DMS53 treated with DMSO at 0.1 percent for 48 hours (cell line): ENCODE measurements at regions not wholly inside any gene's neighbourhood (a gene's known extent, or its start where the extent isn't known, plus 50 kb on each side); places are given as distances from the start of the nearest gene placed in this dataset.

ENCODE experiments used
- DNase-seq: peaks from one replicate; lab custom pipeline; 2025; ENCODE audit not compliant: unreplicated experiment; lab: John Stamatoyannopoulos, UW

DNA sequence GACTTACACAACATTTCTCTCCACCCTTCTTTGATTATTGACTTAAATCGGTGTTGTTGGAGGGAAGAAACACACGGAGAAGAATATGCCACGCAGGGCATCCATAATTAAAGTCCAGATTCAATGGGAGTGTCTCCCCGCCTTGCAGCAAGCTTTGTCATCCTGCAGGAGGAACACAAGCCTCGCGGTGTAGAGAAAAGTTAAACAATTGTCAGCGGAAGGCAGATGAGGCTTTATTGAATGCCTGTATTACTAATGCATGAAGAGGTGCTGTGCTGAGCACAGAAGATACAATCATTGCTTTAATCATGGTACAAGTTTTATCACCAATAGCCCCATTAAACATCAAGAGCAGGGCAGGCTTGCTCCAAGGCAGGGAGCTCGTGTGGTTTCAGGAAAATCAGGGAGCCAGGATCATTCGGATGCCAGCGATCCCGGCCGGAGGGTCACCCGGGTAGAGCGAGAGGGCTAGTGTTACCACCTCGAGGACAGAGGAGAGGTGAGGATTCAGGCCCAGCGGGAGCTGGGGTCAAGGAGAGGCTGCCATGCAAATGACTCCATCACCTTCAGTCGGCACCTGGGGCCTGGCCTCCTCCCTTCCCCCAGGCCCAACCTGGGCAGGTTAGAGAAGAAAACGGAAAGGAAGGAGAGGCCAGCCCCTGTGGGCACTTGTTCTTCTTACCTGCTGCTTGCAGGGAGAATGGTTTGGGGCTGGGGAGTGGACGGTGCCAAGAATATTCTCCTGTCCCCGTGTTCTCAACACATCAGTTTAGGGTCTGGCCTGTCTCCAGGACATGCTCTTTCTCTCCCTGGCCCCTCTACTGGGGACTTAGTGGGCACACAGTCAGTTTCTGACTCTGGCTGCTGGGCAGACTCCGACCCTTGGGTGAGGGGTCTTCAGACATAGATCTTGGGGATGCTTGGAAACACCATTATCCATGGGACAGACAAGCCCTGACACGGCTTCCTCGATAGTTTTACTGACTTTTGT, 289.5 kb downstream of the IRX2 start:
- no peak for DNase-seq

DNA sequence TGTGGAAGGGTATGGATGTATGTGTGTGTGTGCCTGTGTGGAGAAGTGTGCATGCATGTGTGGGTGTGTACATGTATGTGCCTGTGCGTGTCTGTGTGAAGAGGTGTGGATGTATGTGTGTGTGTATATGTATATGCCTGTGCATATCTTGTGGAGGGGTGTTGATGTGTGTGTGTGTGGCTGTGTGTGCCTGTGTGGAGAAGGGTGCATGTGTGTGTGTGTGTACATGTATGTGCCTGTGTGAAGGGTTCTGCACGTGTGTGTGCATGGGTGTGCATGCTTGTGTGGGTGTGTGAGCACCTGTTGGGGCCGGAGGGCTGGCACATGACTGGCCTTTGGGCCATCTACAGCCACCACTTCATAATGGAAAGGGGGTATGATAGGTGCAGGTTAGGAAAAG, 291.4 kb downstream of the IRX2 start:
- DNase-seq = no peak

DNA sequence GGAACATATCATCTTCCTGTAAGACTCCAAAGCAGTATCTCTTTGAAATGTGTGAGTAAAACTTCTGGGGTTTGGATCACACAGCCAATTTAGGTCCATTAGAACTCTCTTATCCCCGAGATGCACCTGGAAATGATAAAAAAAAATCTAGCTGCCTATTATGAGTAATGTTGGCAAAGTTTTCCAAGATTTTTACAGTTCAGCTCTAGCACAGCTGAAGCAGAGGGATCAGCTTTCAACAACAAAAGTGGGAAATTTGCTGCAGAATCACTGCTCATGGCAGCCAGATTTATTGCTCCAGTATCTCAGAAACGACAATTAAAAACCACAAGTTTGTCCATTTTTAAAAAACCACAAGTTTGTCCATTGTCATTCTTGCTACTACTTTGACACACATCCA, 292.2 kb downstream of the IRX2 start:
- DNase-seq = no peak

DNA sequence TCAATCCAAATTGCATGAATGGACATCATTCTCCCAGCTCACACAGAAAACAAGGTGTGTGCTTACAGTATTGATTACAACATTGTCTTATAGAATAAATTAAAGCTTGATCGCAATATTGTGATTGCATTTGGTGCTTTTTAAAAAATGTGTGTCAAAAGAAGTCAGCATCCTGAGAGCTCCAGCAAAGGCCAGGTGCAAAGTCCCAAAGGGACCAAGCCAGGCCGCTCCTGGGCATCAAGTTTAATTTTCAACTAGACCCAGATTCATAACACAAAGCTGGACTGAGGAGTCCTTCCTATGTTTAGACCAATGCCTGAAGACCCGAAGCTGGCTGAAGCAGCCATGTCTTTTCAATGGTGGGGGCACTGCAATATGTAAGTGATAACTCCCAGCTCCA, 295.6 kb downstream of the IRX2 start:
- DNase-seq = no peak

DNA sequence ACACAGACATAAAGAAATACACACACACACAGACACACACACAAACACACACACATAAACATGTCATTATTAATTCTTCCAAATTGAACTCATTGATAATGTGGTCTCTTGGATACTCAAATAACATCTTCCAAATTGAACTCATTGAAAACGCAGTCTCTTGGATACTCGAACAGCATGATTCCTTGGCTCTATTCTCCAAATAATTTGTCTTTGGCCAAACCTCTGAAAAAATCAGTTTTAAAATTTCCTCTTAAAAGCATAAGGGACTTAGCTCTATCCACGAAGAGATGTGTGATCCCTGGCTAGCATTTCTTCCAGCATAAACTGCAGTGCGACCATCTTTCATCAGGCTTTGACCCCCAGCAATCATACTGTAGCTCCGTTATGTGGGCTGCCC, 296.6 kb downstream of the IRX2 start:
- DNase-seq = no peak

DNA sequence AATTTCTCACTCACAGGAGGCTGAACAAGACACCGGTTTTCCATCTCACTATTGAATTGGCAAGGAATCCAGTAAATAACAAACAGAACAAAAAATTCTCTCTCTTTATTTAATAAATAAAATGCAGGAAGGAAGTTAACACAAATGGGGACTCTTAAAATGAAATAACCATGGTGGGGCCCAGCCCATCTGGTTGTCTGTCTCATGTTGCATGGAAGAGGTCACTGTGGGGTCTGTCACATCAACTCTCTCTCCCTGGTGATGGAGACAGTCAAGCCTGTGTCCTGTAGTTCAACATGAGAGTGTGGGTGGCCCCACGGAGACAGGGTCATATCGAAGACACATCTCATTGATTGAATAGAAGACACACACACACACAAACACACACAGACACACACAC, 297.7 kb downstream of the IRX2 start:
- DNase-seq = no peak

DNA sequence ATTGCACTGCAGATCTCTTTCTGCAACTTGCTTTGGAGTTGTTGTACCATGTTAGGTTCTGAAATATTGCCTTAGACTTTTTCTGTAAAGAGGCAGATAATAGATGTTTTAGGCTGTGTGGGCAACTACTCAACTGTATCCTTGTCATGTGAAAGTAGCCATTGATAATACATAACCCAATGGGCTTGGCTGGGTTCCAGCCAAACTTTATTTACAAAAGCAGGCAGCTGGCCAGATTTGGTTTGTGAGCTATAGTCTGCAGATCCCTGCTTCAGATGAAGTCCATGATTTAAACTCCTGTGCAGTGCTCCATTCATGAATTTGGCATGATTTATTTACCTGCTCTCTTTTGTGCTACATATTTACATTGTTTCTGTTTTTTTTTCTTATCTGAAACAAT, 300.4 kb downstream of the IRX2 start:
- DNase-seq = no peak

DNA sequence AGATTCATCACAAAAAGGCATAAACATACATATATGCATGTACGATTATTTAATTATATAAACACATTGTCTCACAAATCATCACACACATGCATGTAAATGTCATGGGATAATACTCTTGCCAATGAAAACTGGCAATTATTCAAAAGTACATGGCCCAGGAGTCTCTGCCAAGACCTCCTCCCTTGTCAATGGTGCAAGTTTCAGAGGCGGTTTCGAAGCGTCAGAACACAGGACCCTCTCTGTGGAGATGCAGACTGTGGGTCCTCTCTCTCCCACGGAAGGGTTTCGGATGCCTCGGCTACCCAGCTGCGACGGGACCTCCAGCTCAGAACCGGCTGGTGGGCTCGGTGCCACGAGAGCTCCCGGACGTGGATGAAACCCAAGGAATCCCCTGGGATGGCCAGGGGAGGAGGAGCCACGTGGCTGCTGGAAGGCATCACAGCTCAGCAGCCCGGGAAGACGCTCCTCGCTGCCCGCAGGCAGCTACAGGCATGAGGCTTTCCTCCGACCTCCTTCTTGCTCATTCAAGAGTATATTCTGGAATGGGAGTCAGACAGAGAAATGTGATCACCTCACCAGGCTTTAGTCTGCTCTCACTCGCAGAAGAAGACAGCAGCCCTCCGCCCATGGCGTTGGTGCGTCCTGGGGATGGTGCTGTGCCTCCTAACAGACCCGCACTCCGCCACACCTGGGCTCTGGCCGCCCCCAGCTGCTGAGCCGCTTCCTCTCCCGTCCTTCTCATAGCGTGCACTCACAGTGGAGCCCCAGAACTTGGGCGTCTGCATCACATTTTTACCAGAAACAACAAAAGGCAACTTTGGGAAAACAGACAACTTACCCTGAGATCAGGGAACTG, 308.8 kb downstream of the IRX2 start:
- no peak for DNase-seq

DNA sequence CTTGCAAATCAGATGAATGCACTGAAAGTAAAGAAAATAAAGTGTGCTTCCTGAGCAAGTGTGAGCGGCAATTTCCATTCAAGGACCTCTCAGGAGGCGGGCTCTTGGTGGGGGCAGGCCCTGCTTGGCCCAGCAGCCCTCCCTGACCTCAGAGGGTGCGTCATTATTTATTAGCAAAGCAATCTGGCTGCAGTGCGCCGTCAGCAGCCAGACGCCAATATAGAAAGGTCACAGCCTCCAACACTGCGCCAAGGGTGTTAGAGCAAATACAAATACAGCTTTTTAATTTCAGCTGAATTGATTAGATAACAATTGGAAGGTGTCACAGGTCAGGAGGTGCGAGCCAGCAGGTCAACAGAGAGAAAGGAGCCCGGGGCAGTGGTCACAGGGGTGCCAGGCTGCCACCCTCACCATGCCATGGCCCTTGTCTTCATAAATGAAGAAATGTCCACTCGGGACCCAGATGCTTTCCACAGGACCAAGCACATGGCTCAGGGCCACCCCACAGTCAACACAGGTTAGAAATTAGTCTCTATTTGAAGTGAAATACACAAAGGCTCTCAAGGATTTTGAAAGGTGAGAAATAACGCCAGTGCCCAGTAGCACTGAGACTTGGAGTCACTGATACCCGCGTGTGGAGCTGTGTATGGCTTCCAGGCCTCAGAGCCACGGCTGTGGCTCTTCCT, 309.8 kb downstream of the IRX2 start:
- no peak for DNase-seq

DNA sequence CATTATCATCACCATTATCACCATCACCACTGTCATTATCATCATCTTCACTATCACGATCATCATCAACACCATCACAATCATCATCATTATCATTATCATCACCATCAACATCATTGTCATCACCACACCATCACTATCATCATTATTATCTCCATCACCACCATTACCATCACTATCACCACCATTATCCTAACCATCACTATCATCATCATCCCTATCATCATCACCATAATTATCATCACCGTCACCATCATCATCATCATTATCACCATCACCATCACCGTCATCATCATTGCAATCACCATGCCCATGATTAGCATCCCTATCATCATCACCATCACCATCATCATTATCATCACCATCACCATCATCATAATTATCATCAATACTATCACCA, 311.9 kb downstream of the IRX2 start:
- no peak for DNase-seq

DNA sequence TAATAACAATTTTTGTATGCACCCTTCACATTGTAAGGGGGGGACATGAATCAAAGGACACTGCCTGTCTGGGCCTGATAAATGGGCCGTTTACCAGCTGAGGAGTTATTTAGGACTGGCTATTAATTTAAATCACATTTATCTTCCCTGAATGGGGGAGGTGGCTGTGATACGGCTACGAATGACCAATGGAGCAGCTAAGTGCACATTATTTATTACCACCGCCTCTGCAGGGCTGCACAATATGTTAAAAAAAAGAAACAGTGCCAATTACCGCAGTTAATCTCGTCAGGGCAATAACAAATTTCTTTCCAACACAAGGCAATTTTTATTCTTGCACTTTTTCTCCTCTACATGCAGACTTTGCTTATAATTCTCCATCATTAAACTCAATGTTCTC, 318.4 kb downstream of the IRX2 start:
- DNase-seq = no peak

DNA sequence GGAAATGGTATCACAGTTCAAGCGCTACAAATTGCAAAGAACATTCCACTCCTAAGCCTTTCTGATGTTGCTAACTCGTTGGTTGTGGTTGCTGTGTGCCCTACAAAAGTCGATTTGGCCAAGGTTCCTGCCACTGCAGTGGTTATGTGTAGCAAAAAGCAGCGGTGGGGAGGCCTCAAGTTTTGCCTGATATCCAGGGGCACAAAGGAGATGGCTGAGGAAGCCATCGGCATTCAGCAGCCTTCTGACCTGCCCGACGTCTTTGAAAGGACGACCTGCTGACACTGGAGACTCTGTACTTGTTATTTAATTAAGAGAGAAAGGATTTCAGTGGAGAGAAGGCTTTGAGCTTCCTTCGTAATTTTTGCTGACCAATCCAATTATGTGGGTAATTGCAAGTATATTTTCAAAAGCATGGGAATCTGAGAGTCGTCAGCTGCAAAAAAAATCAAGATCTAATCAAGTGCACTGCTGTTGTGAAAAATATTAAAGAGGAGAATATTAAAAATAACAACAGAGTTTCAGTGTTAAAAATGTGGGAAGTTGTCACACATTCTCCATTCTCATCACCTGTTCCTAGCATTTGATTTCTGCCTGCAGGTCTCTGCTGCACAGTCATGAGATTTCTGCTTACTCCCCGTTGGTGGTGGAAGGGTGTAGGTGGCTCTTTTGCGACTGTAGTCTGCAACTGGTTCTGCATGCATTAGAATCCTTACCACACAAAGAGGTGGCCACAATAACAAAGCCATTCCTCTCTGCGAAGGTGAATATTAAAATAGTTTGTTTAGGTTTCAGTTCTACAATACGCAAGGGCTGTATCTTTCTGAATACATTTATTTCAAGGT, 319.2 kb downstream of the IRX2 start:
- no peak for DNase-seq

DNA sequence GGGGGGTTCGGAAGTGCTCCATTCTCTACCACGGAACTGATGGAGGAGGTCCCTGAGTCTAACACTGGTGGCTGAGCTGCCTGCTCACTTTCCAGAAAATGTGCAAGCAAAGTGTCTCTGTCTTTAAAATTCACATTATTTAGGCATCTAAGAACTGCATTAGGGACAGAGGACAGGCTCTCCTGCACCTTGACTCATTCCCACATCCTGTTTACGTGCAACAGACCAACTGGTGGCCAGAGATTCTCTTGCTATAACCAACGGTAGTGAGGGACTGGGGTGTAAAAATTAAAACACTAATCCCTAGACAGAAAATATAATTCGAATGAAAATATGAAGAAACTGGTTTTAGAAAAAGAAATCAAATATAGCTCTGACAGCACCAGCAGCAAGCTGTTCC, 320.9 kb downstream of the IRX2 start:
- peak; percentile 90 for DNase-seq

DNA sequence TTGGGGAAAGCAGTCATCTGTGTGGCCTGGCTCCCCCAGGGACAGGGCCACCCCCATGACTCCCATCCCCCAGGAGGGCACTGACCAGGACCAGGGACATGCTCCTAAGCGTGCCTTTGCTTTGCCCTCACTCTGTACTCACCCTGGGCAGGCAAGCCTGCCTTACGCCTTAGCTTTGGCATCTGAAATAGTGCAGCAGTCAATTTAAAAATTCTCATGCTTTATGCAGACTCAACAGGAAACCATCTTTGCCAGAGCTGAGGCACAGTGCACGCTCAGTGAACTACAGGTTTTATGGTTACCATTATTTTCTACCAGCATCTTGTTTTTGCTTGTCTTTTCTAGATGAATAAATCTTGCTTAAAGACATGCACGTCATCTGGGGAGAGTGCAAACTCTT, 323.5 kb downstream of the IRX2 start:
- no peak for DNase-seq

DNA sequence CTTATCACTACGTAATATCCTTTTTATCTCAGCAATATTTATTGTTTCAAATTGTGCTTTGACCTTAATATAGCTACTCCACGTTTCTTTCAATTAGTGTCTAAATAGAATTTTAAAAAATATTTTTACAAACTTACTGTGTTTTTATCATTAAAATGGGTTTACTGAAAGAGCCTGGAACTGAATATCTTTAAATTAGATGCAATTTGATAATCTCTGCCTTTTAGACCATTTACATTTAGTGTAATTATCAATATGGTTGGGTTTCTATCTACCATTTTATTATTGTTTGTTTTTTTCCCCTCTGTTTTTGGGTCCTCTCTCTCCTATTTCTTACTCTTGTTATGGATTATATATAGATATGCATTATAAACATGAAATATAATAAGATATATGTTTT, 327.8 kb downstream of the IRX2 start:
- DNase-seq = no peak

DNA sequence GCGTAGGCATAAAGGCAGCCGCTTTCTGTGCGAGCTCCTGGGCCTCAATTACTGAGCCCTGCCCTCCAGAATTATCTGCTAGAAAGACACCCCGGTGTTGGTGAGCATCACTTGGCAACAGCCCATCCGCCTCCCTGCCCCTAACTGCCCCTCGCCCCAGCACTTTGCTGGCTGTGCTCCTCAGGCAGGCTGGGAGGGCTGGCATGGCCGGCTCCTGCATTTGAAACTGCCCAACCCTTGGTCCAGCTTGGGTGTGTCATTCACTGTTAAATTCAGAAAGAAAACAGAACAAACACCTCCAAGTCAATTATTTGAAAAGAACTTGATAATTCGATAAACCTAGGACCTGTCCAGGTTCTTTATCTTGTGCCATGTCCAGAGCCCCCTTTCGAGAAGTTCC, 334.2 kb downstream of the IRX2 start:
- DNase-seq = no peak

DNA sequence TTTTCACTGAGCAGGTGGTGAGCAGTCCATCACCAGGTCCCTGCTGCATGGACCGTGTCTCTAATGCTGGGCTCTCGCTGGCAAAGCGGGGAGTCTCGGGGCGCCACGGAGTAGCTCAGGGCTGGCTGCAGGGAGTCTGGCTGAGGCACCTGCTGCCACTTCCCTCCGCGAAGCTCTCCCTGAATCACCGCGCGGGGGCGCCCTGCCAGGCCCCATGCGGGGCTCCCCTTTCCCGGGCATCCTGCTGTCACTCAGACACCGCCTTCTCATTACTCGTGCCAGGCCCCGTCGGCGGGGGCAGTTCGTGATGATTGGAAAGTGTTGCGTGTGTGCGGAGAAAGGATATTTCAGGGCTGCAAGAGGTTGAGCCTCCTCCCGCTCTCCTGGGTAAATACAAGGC, 335.8 kb downstream of the IRX2 start:
- no peak for DNase-seq

DNA sequence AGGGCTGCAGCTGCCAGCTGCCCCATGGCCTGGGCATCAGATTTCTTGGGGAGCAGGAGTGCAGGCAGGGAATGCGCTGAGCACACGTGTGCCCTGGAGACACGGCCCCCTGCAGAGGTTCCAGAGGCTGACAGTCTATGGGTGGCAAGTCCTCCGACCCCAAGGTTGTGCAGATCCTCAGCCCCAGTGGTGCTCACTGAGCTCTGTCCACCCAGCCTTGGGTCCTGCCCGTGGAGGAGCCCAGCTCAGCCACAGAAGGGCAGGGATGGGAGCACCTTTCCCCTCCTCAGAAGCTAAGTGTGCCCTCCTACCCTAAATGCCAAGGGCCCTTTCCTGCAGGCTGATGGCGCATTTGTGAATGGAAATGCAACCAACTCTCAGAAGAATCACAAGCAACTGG, 341.0 kb downstream of the IRX2 start:
- no peak for DNase-seq

DNA sequence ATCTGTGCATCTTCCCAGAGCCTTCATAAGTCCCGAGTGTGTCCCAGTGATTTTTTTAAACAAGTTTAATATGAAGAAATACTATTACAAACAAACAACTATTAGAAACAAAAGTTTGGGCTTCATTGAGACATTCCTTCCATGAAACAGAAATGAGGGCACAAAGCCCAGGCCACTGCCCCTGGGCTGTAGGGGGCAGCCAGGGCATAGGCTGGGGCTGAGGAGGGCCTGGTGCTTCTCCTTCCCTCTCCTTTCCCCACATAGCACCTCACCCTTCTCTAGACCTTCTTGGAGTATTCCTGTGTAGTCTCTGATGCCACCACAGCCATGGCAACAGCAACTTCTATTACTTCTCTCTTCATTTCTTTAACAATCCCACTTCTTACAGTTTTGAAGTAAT, 348.2 kb downstream of the IRX2 start:
- DNase-seq = no peak

DNA sequence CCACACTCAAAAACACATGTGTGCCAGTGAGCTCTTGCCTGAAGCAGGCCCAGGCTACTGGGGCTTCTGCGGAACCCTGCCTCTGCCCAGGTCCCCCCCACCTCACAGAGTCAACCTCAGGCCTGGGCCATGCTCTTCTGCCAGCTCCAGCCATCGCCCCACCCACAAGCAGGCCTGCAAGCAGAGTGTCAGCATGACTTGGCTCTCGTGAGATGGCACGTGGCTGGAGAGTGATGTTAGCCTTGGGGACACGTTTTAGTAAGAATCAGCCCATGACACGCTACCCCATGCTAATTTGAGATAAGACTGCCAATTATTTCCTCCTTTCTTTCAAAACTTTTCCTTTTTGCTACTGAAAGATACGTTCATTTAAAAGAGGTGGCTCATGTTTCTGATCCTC, 351.7 kb downstream of the IRX2 start:
- DNase-seq = no peak

DNA sequence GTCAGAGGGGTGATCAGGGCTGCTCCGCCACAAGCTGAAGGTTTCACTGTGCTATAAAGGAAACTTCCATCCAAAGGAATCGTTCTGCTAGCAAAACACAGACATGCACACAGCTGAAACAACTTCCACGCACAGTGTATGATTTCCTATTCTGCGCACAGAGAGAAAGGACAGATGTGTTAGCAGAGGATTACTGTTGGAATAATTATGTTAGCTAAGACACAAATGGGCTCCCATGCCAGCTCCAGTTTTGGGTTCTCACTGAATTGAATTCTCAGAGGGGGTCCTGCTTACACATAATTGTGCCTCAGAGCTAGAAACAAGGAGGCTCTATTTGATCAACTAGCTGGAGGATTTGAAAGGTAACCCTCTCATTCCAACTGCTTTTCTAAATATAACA, 352.4 kb downstream of the IRX2 start:
- DNase-seq = no peak
